ENCODE measurements at regions not wholly inside any gene's neighbourhood (a gene's known extent, or its start where the extent isn't known, plus 50 kb on each side); places are given as distances from the start of the nearest gene placed in this dataset.

DNA sequence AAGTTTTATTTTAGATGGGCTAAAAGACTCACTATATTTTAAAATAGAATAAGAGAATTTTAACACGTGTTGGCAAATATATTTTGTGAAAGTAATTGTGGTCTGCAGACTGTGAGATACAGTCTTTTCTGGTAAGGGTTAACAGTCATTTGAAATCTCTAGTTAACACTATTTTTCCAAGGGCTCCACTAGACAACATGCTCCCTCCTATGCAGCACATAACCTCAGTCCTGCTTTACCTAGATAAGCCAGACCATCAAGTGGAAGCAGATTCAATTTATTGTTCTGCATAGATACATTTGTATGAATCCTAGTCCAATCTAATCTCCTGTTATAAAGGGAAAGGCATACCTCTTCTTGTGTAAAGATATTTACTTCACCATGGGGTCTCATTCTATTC is 133.2 kb upstream of the CT83 start:
- 45 to 84% (median 62%) methylated on average over 1 of the region's 1 CpG for WGBS, 5 donors
- no peaks in the 10 kb centered on the region for H3K27me3 ChIP-seq (replicated peaks in 1 of 7)
- intact Hi-C loops (cut with DNase I; ENCODE audit: low total_unique reads): no loop called here
- no peak overlapping the region for H3K4me3 ChIP-seq
- TF ChIP-seq POLR2AphosphoS5 (IDR thresholded peaks at IDR 0.05) (no peak), POLR2A (IDR thresholded peaks at IDR 0.05) (no peak), CTCF (IDR thresholded peaks at IDR 0.05 in 8 of 11, conservative IDR thresholded peaks at IDR 0.05 in 3 of 11) (no peak)
- H3K27ac ChIP-seq: no peak overlapping the region
- peaks cover 0 to 20% (median 0%) of the 10 kb centered on the region in 8 donors for H3K9me3 ChIP-seq
- H3K36me3 ChIP-seq: no peaks in the 10 kb centered on the region
- no peak for DNase-seq
- no peaks in the 10 kb centered on the region for H3K4me1 ChIP-seq

Small RNA genes in the stretch of these regions (small RNA-seq; reads per million reads assigned to genes)
- 0 to 0.14 (median 0) reads per million in 4 donors for gene RNU6-1323P
